ENCODE measurements at regions not wholly inside any gene's neighbourhood (a gene's known extent, or its start where the extent isn't known, plus 50 kb on each side); places are given as distances from the start of the nearest gene placed in this dataset.
A peak's percentile ranks its signal among the peaks of the same experiment; 100 is the strongest.

GRCh38 chr13:105207572-105208293 is 1327.7 kb downstream of the EFNB2 start:
- H3K36me3 ChIP-seq: no peaks in the 10 kb centered on the region
- no peak for DNase-seq
- no peaks in the 10 kb centered on the region for H3K27me3 ChIP-seq
- intact Hi-C loops (cut with DNase I; ENCODE audit: low total_unique reads): no loop called here
- TF ChIP-seq, protein P1, sequence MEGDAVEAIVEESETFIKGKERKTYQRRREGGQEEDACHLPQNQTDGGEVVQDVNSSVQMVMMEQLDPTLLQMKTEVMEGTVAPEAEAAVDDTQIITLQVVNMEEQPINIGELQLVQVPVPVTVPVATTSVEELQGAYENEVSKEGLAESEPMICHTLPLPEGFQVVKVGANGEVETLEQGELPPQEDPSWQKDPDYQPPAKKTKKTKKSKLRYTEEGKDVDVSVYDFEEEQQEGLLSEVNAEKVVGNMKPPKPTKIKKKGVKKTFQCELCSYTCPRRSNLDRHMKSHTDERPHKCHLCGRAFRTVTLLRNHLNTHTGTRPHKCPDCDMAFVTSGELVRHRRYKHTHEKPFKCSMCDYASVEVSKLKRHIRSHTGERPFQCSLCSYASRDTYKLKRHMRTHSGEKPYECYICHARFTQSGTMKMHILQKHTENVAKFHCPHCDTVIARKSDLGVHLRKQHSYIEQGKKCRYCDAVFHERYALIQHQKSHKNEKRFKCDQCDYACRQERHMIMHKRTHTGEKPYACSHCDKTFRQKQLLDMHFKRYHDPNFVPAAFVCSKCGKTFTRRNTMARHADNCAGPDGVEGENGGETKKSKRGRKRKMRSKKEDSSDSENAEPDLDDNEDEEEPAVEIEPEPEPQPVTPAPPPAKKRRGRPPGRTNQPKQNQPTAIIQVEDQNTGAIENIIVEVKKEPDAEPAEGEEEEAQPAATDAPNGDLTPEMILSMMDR (IDR thresholded peaks at IDR 0.05): no peak
- H3K4me3 ChIP-seq: no peak overlapping the region
- no peaks in the 10 kb centered on the region for H3K4me1 ChIP-seq
- H3K27ac ChIP-seq: no peak overlapping the region
- H3K9me3 ChIP-seq: no peaks in the 10 kb centered on the region

DNA sequence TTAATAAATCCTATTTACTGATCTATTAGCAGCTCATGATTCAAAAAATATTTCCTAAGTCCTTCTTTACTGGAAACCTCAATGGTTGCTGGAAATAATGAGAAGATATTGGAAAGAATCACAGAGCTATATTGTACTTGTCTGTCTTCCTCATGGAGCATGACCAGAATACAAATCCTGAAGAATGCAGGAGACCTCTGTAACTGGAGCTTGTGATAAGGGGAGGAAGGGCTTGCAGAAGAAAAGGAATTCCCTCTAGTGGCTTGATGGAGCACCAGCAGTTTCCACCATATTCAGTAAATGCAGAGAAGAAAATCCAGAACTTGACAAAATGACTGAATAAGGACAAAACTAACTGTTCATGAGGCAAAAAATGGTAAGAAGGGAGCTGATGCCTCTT is 1333.1 kb downstream of the EFNB2 start:
- no peaks in the 10 kb centered on the region for H3K4me1 ChIP-seq
- TF ChIP-seq, protein P1 (IDR thresholded peaks at IDR 0.05): peak; percentile 9 to 19
- H3K27ac ChIP-seq: no peak overlapping the region
- H3K36me3 ChIP-seq: no peaks in the 10 kb centered on the region
- H3K9me3 ChIP-seq: no peaks in the 10 kb centered on the region
- H3K27me3 ChIP-seq: no peaks in the 10 kb centered on the region
- no peak overlapping the region for H3K4me3 ChIP-seq
- DNase-seq: no peak
- intact Hi-C loops (cut with DNase I; ENCODE audit: low total_unique reads): no loop called here

DNA sequence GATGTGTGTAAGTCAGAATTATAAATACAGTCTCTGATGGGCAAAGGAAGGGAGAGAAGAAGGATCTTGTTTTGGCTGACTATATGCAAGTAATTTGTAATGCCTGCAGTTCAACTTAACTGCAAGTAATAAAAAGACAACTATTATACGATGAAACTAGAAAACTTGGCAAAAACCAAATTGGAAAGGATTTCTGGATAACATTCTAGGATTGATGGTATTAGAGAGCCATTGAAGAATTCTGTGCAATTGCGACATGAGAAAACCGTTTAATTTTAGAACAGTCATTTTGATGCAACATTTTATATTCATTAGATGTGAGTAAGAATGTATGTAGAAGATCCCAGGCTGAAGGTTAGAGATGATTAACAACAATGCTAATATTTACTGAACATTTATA is 1334.1 kb downstream of the EFNB2 start:
- intact Hi-C loops (cut with DNase I; ENCODE audit: low total_unique reads): no loop called here
- TF ChIP-seq, protein P1 (IDR thresholded peaks at IDR 0.05): no peak
- Histone ChIP-seq H3K4me1 (no peaks in the 10 kb centered on the region), H3K27ac (no peak overlapping the region), H3K27me3 (no peaks in the 10 kb centered on the region), H3K36me3 (no peaks in the 10 kb centered on the region), H3K4me3 (no peak overlapping the region), H3K9me3 (no peaks in the 10 kb centered on the region)
- no peak for DNase-seq

DNA sequence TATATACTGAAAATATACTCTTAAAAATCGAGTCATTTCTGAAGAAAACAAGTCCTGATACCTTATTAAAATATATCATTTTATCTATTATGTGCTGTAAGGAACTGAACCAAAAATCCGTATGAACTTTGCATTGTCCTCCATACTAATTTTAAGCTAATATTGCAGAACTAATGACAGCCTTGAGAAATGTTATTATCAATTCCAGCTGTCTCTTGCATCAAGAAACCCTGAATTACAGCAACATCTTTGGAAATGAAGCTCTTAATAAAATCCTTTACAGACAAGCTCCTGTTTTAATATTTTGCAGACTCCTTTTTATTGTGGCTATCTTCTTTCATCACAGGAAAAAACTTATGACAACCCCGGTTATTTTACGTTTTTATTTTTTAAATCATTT is 1335.3 kb downstream of the EFNB2 start:
- Histone ChIP-seq H3K27me3 (no peaks in the 10 kb centered on the region), H3K9me3 (no peaks in the 10 kb centered on the region), H3K36me3 (no peaks in the 10 kb centered on the region), H3K4me1 (no peaks in the 10 kb centered on the region), H3K4me3 (no peak overlapping the region), H3K27ac (no peak overlapping the region)
- no peak for DNase-seq
- intact Hi-C loops (cut with DNase I; ENCODE audit: low total_unique reads): no loop called here
- TF ChIP-seq, protein P1 (IDR thresholded peaks at IDR 0.05): no peak

DNA sequence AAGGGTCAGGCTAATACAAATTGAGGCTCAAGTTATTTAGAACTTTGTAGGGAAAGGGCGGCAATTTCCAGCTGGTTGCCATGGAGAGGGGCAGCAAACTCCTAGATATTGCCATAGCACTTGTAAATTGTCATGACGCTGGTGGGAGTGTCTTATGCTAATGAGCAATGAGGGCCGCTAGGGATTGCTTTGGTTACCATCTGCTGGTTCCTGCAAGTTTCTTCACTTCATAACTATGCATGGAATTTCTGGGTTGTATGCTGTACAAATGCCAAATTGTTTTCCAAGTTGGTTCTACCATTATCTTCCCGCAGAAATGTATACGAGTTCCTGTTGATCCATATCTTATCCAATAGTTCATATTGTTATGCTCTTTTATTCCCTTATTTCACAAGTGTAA is 1339.4 kb downstream of the EFNB2 start:
- no peak overlapping the region for H3K27ac ChIP-seq
- TF ChIP-seq, protein P1 (IDR thresholded peaks at IDR 0.05): no peak
- H3K9me3 ChIP-seq: no peaks in the 10 kb centered on the region
- intact Hi-C loops (cut with DNase I; ENCODE audit: low total_unique reads): no loop called here
- no peak for DNase-seq
- no peaks in the 10 kb centered on the region for H3K4me1 ChIP-seq
- no peaks in the 10 kb centered on the region for H3K36me3 ChIP-seq
- H3K27me3 ChIP-seq: no peaks in the 10 kb centered on the region
- no peak overlapping the region for H3K4me3 ChIP-seq

DNA sequence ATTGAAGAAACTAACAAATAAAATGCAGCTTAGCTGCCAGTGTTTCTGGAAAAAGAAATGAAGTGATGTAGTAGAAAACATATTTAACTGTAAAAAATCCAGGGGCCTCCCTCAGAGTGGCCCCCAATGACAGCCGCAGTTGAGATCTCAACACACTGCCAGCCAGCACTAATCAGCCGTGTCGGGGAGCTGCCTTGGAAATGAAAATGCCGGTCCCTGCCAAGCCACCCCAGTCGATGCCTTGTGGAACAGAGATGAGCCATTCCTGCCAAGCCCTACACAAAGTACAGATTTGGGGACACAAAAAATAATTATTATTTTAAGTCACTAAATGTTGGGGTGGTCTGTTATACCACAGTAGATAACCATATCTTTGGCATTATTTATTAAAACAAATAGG is 1342.4 kb downstream of the EFNB2 start:
- no peak for DNase-seq
- H3K9me3 ChIP-seq: no peaks in the 10 kb centered on the region
- no peak overlapping the region for H3K27ac ChIP-seq
- H3K4me3 ChIP-seq: no peak overlapping the region
- intact Hi-C loops (cut with DNase I; ENCODE audit: low total_unique reads): no loop called here
- no peaks in the 10 kb centered on the region for H3K36me3 ChIP-seq
- H3K27me3 ChIP-seq: no peaks in the 10 kb centered on the region
- TF ChIP-seq, protein P1 (IDR thresholded peaks at IDR 0.05): no peak
- H3K4me1 ChIP-seq: no peaks in the 10 kb centered on the region
